ENCODE measurements at regions not wholly inside any gene's neighbourhood (a gene's known extent, or its start where the extent isn't known, plus 50 kb on each side); places are given as distances from the start of the nearest gene placed in this dataset.
"Not testable (repeated sequence)": the region's sequence is repeated elsewhere in the genome, so short reads cannot be mapped to it uniquely, and the experiment has no call there.

DNA sequence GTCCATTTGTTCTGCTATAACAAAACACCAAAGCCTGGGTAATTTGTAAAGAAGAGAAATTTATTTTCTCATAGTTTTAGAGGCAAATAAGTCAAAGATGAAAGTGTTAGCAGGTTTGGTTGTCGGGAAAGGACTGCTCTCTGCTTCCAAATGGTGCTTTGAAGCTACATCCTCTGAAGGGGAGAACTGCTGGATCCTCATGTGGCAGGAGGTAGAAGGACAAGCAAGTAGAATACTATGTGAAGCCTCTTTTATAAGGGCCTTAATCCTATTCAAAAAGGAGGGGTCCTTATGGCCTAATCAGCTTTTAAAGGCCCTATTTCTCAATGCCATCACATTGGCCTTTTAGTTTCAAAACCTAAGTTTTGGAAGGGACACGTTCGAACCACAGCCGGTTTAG is 826.0 kb upstream of the EPHA7 start:
- DNase-seq (ENCODE audit: insufficient read length, low spot score) (no peak), FAIRE-seq (no peak)
- TF ChIP-seq POLR2A (IDR thresholded peaks at IDR 0.05; ENCODE audit: low read depth, low read length): no peak

DNA sequence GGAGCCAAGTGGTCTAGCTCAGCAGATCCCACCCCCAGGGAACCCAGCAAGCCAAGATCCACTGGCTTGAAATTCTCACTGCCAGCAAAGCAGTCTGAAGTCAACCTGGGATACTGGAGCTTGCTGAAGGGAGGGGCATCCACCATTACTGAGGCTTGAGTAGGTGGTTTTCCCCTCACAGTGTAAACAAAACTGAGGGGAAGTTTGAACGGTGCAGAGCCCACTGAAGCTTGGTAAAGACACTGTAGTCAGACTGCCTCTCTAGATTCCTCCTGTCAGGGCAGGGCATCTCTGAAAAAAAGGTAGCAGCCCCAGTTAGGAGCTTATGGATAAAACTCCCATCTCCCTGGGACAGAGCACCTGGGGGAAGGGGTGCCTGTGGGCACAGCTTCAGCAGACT is 819.5 kb upstream of the EPHA7 start:
- TF ChIP-seq POLR2A (IDR thresholded peaks at IDR 0.05; ENCODE audit: low read depth, low read length): no peak
- no peak for FAIRE-seq
- DNase-seq (ENCODE audit: insufficient read length, low spot score): no peak

- FAIRE-seq: no peak
- TF ChIP-seq POLR2A (IDR thresholded peaks at IDR 0.05; ENCODE audit: low read depth, low read length): no peak
Measured at GRCh38 chr6:94227741-94228140, 808.4 kb upstream of the EPHA7 start.

DNA sequence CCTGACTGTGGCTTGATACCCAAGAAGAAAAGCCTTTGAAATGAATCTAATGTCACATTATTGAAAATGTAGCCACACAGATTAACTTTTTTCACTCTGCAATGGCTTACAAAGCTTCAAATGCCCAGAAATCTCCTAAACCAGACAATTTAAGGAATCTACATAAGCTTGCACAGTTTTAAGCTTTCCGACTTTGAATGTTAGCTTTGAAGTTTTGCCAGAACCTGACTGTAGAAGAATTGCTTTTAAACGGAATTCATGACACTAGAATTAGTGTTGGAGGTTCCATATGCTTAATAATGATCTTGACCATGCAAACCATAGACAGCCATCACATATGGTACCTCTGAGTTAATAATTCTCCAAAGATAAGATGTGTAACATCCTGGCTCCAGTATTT is 798.5 kb upstream of the EPHA7 start:
- no peak for TF ChIP-seq POLR2A (IDR thresholded peaks at IDR 0.05; ENCODE audit: low read depth, low read length)
- DNase-seq (ENCODE audit: insufficient read length, low spot score) (no peak), FAIRE-seq (no peak)

More at GRCh38 chr6:94227741-94228140, 808.4 kb upstream of the EPHA7 start:
- DNase-seq (ENCODE audit: insufficient read length, low spot score): no peak

DNA sequence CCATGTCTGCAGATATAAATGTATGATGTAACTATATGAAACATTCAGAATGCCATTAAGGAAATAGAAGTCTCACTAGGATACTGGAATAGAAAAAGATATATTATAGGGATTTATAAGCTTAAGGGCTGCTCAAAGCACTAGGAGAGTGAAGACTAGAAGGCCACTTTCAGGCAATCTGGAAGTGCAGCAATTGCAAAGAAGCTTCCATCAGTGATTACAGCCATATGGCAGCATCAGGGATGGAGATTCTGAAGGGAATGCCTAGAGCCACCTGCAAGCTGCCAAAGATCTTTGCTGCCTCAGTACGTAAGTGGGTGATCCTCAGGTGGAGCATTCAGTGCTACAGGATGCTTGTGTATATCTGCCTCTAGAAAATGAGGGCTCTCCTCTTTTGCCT is 796.2 kb upstream of the EPHA7 start:
- TF ChIP-seq POLR2A (IDR thresholded peaks at IDR 0.05; ENCODE audit: low read depth, low read length): no peak
- DNase-seq (ENCODE audit: insufficient read length, low spot score) (no peak), FAIRE-seq (no peak)

DNA sequence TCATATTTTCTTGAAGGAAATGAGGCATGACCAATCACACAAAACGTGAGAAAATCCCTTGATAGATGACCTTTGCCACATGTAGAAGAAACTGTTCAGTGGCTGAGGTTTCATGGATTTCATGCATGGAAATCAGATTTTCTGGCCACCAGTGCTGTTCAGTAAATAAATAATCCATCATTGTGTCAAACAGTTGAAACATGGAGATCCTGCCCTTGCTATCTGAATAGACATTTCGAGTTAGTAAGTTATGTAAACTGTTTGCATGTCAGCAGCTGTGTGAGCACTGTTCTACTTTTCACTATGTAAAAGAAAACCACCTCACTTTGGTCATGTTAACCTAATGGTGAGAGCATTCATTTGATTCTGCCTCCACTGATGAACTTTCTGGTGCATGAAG is 793.9 kb upstream of the EPHA7 start:
- TF ChIP-seq POLR2A (IDR thresholded peaks at IDR 0.05; ENCODE audit: low read depth, low read length): no peak
- no peak for FAIRE-seq

DNA sequence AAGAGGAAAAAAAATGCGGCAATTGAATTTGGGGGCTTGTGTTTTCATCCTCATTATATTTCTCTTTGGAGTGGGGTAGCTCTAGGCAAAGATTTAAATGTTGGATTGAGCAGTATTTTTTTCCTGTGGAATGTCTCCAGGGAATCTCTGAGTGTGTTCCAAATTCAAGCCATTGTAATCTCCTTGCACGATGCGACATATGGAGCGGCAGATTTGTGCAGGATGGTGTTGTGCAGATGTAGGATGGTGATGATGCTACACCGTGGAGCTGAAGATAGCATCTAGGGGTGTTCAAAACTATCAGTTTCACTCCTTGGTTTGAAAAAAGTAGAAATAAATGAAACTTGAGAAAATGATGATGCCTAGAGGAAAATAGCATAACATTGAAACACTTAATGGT is 777.5 kb upstream of the EPHA7 start:
- no peak for TF ChIP-seq POLR2A (IDR thresholded peaks at IDR 0.05; ENCODE audit: low read depth, low read length)
- no peak for DNase-seq (ENCODE audit: insufficient read length, low spot score)
- no peak for FAIRE-seq

More for the DNA sequence above, 793.9 kb upstream of the EPHA7 start:
- DNase-seq (ENCODE audit: insufficient read length, low spot score): no peak

GRCh38 chr6:94190030-94190429 is 770.7 kb upstream of the EPHA7 start:
- no peak for TF ChIP-seq POLR2A (IDR thresholded peaks at IDR 0.05; ENCODE audit: low read depth, low read length)
- no peak for FAIRE-seq
- no peak for DNase-seq (ENCODE audit: insufficient read length, low spot score)

GRCh38 chr6:94184666-94185464 is 765.5 kb upstream of the EPHA7 start:
- no peak for TF ChIP-seq POLR2A (IDR thresholded peaks at IDR 0.05; ENCODE audit: low read depth, low read length)
- DNase-seq (ENCODE audit: insufficient read length, low spot score): no peak
- no peak for FAIRE-seq

DNA sequence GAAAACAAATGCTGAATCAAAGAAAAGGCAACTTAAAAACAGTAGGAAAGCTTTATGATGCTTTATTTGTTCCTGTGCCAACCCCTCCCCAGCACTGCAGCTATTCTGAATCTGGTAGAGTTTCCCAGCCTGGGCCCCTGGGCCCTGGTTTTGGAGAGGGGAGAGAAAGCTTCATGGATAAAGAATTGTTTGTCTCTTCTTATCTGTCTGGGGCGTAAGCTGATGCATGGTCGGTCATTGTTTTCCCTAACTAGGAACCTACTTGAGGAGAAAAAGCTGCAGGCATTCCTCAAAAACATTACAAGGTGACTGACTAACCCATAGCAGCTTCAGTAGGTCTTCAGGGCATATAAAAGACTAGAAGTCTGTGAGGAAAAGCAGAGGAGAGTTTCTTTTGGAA is 758.1 kb upstream of the EPHA7 start:
- DNase-seq (ENCODE audit: insufficient read length, low spot score): no peak
- FAIRE-seq: no peak
- TF ChIP-seq POLR2A (IDR thresholded peaks at IDR 0.05; ENCODE audit: low read depth, low read length): no peak

DNA sequence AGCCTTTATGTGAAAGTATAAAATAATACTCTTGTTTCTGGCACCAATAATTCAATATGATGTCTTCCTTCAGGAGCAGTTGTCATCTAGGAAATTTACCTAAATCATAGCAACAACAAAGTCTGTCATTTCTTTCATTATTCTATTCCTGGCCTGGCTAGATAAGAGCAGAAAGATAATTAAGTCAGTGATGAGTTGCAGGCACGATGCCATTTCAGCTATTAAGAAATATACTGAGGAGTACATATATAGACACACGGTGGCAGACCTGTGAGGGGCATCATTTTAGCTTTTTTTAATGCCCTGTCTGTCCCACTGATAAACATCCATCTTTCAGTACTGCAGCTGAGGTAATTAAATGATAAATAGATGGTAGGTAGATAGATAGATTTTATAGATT is 756.1 kb upstream of the EPHA7 start:
- no peak for TF ChIP-seq POLR2A (IDR thresholded peaks at IDR 0.05; ENCODE audit: low read depth, low read length)
- DNase-seq (ENCODE audit: insufficient read length, low spot score) (no peak), FAIRE-seq (no peak)

- no peak for FAIRE-seq
- DNase-seq (ENCODE audit: insufficient read length, low spot score): no peak
- no peak for TF ChIP-seq POLR2A (IDR thresholded peaks at IDR 0.05; ENCODE audit: low read depth, low read length)
Measured at GRCh38 chr6:94163877-94164276, 744.5 kb upstream of the EPHA7 start.

DNA sequence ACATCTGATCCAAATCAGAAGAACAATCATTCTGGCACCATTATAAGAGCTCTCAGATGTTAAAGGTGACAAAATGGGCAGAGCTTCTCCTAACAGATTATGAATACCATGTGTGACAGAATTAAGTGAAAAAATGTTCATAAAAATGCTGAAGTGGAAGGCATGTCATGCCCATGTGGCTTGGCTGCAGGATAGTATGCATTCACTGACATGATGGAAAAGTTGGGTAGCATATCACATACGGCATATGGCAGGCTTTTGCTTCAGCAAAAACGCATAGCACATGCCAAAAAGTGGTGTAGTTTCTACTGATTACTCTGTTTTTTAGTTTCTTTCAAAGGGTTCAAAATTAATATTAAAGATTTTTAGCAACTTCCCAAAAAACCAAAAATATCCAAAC is 731.5 kb upstream of the EPHA7 start:
- DNase-seq (ENCODE audit: insufficient read length, low spot score): no peak

DNA sequence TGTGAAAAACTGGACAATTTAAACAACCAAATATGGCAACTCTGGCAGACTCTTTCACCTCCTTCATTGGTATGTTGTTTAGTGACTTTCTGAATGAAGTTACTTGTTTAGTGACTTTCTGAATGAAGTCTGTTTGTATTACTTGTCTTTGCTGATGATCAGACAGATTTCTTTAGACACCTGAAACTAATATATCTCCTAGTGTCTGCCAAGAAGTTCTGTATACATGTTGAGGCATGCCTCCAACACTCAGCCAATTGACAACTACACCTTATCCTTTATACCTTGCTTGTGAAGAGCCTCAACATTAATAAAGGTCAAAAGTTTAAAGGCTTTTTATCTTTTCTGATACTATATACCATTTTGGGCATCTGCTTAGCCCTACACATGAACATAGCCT is 725.4 kb upstream of the EPHA7 start:
- no peak for DNase-seq (ENCODE audit: insufficient read length, low spot score)
- FAIRE-seq: no peak
- TF ChIP-seq POLR2A (IDR thresholded peaks at IDR 0.05; ENCODE audit: low read depth, low read length): no peak

More for the DNA sequence above, 731.5 kb upstream of the EPHA7 start:
- FAIRE-seq: no peak
- TF ChIP-seq POLR2A (IDR thresholded peaks at IDR 0.05; ENCODE audit: low read depth, low read length): no peak

GRCh38 chr6:94137178-94137577 is 717.8 kb upstream of the EPHA7 start:
- DNase-seq (ENCODE audit: insufficient read length, low spot score); FAIRE-seq: not testable (repeated sequence)

Measured in H54 (cell line).